Sciatic nerve (tissue), 2 donors: ENCODE measurements at regions not wholly inside any gene's neighbourhood (a gene's known extent, or its start where the extent isn't known, plus 50 kb on each side); places are given as distances from the start of the nearest gene placed in this dataset.

Experiments
- ATAC-seq: fragments of 200-7000 bp; cut with Tn5 transposase; one replicate; pipeline ENCODE4 v1.9.1; 2020; ENCODE audit warnings: mild to moderate bottlenecking, moderate library complexity
- DNase-seq: peaks from one replicate; pipeline ENCODE4 v3.0.0-alpha.2; 2020; ENCODE audit warnings: low spot score
- intact Hi-C: fragments of 100-400 bp; cut with DNase I; formaldehyde crosslinking; loops from one replicate; pipeline ENCODE4 v1.14.2; 2022
- donor health status: DM: no; HTN: no; CAD: no.
- donor health status: DM: no; HTN: no; CAD: no.

DNA sequence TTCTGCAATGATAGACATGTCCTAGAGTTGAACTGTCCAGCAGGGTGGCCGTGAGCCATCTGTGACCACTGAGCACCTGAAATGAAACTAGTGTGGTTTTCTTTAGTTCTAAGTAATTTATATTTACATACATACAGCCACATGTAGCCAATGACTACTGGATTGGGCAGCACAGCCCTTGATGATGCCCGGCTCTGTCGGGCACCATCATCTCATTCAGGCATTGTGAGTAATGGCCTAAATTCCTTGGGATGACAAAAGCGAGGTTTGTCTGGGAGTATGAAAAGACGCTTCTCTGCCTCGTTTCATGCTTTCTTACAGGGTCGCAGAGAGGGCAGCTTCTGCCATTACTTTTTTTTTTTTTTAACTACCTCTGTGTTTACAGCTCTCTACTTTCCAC, 251.9 kb upstream of the HES1 start:
- ATAC-seq (no peak), DNase-seq (no peak)
- intact Hi-C loops, result no loop called here

DNA sequence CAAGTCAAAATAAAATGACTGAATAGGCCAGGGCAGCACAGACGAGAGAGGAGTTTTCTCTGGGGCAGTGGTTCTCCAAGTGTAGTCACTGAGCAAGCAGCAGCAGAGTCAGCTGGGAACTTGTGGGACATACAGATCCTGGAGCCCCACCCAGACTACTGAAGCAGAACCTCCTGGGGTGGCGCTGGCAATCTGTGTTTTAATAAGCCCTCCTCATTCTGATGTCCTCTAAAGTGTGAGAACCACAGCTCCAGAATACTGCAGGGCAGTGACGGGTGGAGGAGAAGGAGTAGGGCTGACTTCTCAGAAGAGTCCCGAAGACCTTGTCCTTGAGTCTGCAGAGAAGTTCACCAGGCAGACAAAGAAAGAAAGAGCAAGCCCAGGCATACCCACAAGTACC, 251.3 kb upstream of the HES1 start:
- DNase-seq (no peak), ATAC-seq (no peak)
- intact Hi-C loops, result no loop called here

DNA sequence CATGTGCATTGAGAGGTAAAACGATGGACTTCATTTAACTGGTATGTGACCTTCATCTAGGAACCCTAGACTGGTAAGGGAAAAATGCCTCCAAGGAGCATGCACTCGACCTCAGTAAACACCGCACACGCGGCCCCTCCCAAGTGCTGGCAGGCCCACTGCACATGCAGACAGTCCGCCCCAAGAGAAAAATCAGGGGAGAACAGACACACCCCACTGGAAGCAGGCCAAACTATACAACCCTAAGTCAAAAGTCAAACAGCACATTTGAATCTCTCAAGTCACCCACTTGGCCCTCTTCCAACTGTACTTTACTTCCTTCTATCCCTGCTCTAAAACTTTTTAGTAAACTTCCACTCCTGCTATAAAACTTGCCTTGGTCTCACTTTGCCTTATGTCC, 250.1 kb upstream of the HES1 start:
- no peak for DNase-seq
- intact Hi-C loops, result no loop called here
- ATAC-seq, result no peak

DNA sequence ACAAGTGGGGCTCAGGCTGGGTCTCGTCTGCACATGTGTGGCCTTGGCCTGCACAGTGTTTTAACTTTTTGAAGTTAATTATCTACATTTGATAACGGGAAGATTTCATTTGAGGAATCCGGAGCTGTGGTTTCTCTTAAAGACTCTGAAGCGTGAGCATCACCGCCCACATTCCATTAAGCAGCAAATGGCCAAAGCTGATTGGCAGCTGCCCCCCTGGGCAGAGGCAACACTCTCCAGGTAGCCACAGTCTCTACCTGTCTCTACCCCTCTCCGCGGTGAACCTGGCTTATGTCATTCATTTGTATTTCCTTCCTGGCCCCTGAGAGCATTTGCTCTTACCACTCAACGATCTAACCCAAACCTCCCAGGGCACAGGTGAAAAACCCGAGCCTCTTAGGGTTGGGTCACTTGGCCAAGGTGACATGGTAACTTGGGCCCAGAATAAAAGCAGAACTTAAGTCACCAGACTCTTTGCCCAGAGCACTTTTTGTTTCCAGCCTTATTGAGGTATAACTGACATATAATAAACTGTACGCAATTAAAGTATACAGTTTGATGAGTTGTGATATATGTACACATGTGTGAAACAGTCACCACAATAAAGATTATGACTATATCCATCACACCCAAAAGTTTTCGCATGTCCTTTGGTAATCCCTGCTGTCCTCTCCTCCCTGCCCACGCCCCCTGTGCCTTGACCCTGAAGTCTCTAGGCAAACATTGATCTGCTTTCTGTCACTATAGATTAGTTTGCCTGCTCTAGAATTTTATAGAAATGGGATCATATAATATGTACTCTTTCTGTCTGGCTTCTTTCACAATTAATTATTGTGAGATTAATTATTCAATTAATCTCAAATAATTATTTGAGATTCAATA, 245.7 kb upstream of the HES1 start:
- DNase-seq (no peak), ATAC-seq (no peak)
- intact Hi-C loops, result no loop called here

DNA sequence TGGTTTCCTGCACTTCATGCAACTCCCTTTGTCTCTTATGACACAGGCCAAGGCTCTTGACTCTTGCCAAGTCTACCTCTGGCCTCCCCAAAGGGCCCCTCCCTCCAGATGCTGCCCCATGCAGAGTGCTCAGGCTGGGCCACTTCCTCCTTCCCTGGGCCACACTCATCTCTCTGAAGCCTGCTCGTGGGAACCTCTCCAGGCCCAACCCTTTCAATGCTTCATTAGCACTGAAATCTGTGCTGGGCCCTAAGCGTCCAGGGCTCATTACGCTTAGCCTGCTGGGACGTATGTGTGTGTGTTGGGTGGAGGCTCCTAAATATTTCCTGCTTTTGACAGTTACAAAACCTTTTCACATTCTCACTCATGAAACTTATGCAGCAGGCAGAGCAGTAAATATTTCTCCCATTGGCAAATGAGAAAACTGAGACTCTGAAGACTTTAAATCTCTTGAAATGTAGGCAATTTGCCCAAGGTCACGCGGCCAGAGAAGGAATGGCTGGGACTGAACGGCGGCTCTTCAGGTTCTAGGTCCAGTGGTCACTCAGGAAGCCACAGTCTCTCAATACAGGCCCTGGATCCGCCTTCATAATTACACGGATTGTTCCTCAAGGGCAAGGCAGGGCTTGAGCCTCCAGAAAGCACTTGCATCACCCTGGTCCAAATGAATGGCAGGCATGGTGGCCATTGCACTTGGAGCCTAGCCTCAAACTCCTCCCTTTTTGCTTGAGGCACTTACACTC, 241.7 kb upstream of the HES1 start:
- intact Hi-C loops, result no loop called here
- no peak for DNase-seq
- ATAC-seq, result no peak

DNA sequence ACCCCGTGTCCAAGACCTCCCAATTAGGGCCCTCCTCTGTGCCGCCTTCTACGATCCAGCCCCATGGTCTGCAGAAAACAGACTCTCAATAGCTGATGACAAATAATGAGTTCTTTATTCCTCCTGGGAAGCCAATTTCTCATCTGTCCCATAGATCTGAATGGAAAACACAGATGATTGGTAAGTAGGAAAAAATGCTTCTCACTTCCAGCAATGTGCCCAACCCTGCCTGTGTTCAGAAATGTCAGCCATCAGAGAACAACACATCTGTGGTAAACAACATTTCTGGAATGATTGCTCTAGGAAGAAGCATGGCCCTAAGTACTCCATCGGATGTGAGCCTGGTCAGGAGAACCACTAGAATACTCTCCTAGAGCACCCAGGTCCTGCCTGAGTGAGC, 240.5 kb upstream of the HES1 start:
- no peak for DNase-seq
- no peak for ATAC-seq
- intact Hi-C loops, result no loop called here

DNA sequence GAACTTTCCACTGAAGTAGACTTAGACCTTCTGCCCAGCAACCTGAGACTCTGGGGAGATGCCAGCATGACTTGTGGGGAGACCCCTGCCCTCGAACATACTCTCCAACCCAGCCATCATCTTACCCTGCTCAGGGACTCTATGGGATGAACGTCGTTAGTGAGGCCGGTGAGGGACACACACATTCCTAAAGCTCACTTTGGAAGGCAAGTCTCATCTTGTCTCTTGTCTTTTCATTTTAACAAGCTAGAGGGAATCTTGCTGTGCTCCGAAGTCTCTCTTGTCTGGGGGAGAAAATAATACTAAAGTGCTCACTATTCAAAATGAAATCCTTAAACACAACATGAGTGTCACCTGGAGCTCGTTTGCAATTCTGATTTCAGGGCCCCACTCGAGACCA, 239.5 kb upstream of the HES1 start:
- DNase-seq, result no peak
- intact Hi-C loops, result no loop called here
- ATAC-seq, result no peak

DNA sequence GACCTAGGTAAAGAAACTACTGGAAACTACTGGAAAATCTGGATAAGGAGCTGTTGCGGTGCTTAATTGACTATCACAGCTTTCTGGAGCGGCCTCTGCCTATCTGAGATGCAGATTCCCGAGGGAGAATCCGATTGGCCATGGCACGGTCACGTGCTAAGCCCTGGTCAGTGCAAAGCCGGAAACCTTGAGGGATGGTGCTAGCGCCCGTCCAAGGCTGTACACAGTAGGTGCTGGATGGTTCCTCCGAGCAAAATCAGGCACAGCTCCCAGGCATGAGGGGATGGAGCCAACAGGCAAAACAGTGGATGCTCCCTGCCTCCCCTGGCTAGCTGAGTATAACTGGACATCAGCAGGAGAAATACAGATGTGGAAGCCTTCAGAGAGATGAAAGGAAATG, 238.7 kb upstream of the HES1 start:
- peak; percentile 94 for ATAC-seq
- peak; percentile 76 for DNase-seq
- intact Hi-C loops, result no loop called here

DNA sequence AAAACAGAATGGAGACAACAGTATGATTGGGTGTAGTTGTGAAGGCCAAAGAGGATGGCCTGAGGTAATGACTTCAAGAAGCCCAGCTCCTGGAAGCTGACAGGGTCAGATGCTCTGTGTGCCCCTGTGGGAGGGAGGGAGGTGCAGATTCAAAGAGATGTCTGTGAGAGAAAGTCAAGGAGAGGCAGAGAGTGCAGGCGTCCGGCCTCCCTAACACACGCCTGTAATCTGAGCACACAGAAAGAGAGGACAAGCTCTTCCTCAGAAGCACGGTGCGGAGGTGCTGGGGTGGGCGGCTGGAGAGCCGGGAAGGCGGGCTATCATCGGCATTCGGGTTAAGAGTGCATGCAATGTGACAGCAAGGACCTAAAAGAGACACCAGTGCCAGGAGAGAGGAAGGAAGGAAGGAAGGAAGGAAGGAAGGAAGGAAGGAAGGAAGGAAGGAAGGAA, 238.2 kb upstream of the HES1 start:
- peak; percentile 84 for ATAC-seq
- intact Hi-C loops, result no loop called here
- DNase-seq, result no peak

DNA sequence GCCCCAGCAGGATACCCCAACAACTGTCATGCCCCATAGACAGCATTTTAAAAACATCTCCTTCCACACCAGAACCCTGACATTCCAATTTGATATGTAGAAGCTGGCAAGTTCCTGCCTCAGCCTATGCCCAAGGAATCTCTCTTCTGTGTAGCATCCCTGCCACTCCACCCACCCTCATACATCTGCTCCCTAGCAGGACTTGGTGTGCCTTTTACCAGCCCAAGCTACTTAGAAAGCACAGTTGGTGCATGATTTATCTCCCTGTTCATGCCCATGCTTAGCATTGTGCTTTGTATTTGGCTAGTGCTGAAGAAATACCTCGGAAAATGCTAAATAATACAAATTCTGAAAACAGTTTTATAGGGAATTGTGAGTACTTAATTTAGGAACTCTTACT, 236.9 kb upstream of the HES1 start:
- no peak for DNase-seq

DNA sequence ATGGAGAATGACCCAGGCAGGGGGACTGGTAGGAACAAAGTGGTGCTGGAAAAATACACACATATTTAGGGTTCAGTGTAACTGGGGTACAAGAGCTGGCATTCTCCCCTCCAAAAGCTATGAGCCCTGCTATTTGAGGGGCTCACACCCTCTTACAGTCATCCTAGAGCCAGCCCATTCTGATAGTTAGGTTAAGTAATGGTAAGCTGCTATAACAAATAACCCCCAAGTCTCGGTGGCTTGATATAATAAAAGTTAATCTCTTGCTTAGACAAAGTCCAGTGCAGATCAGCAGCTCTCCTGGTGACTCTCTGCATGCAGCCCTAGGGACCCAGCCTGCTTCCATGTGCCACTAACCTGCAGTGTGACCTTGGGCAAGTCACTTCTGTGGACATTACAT, 234.9 kb upstream of the HES1 start:
- intact Hi-C loops, result no loop called here
- DNase-seq (no peak), ATAC-seq (no peak)

More for the DNA sequence above, 236.9 kb upstream of the HES1 start:
- ATAC-seq, result no peak
- intact Hi-C loops, result no loop called here

DNA sequence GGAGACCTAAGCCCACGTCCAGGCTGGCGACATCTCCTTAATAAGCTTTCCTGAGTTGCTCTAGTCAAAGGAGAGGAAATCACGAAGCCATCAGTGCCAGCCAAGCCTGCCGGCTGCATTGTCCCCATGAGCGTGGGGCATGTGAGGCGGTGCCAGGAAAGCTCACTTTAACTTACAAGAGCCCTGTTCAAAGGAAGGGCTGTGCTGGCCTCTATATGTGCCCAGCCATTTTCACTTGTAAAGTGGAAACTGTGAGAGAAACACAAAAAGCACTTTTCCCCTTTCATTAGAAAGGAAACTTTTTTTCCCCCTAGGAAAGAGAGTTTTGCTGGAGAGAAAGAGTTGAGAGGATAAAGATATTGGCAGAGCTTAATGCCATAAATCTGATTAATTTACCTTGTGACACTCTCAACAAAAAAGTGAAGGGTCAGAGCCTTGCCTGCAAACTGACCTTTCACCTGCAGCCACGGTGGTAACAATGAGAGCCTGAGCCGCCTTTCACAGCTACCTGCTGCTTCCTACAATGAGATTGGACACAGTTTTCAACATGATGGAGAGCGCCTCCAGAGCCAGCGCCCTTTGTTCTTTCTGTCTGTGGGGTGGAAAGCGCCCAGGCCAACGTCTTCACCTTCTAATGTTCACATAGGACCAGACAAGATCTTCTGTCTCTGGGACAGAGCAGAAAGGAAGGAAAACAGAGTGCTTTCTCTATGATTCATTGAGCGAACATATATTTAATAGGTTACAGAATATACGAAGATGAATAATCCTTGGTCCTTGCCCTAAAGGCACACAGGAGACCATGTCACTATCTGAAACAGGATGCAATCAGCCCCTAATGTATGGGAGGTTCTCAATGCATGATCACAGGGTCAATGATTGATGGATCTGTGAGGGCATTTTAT, 233.1 kb upstream of the HES1 start:
- ATAC-seq (no peak), DNase-seq (no peak)
- intact Hi-C loops, result no loop called here

DNA sequence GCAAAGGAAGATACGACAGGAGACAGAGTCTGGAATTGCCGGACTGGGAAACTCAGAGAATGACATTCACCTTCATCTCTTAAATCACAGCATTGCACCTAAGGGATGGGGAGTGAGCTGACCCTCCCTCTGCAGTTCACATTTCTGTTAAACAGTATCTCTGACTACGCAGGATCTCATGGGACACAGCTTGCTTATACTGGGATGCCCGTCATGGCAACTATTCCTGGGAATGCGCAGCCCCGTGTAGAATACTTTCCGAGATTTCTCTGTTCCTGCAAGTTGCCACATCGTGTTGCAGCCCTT, 232.5 kb upstream of the HES1 start:
- ATAC-seq (no peak), DNase-seq (no peak)
- intact Hi-C loops, result no loop called here

DNA sequence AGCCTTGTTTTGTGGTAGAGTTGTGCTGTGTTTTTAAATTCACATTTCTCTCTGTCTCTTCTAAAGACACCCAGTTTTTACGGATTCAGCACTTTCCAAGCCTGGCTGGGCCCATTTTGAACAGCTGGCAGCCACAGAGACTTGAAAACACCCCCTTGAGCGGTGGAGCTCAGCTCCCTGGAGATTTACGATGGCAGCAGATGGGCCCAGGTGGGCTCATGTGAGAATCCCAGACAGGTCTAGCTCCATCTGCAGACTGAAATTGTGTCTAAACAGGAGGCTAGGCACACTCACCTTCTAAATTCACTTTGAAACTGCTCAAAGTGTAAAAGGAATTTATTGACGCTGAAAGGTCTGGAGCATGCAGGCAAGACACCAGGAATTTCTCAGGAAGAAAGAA, 232.0 kb upstream of the HES1 start:
- intact Hi-C loops, result no loop called here
- ATAC-seq (no peak), DNase-seq (no peak)

DNA sequence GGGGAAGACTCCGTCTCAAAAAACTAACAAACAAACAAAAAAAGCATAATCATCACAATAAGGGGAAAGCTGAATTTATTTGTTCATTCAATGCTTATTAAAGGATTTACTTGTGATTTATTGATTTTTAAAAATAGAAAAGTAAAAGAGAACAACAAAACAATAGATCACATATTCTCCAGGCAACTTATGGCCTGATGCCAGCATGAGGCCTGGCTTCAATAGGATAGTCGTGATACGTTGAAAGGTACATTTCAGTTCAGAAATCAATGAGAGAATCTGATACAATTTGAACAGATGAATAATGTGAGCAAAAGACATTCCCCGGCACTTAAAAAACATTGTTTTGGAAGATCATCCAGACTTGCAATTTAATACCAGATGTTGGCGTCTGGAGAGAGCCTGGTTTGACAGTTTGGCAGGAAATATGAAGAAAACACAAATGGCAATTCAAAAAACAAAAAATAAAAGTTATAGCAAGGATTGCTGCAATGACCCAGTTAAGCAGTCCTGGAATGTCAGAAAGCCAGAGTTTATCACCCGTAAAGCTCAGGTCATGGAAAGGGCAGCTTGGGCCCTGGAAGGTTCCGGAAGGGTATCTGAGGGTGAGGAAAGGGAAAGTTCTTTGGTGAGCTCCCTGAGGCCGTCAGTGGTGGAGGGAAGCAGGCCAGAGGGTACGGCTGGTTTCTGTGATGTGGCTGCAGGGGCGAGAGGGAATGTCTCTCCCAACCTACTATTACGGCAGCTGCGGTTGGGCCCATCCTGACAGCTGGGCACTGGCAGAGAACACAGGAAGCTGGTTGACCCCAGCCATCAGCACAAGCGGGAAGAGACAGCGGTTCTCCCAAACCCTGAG, 230.2 kb upstream of the HES1 start:
- intact Hi-C loops, result no loop called here
- DNase-seq (no peak), ATAC-seq (peak; percentile 73)

DNA sequence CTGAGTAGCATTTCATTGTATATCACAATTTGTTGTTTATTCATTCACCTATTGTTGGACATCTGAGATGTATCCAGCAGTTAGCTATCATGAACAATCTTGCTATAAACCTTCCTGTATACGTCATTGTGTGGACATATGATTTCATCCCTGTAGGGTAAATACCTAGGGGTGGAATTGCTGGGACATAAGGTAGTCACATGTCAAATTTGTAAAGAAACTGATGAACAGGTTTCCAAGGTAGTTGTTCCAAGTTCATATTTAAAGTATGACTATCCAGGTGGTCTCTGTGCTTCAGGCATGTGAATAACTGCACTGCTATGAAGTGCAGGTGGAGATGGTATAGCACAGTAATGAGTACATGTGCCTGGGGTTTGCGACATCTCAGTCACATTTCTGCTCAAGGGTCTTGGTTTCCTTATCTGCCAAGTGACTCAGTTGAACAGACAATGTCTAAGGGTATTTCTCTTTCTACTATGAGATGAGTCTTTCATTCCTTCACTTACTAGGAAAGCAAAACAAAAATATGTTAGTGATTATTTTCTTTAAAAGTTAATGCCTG, 229.0 kb upstream of the HES1 start:
- DNase-seq (no peak), ATAC-seq (no peak)
- intact Hi-C loops, result no loop called here

DNA sequence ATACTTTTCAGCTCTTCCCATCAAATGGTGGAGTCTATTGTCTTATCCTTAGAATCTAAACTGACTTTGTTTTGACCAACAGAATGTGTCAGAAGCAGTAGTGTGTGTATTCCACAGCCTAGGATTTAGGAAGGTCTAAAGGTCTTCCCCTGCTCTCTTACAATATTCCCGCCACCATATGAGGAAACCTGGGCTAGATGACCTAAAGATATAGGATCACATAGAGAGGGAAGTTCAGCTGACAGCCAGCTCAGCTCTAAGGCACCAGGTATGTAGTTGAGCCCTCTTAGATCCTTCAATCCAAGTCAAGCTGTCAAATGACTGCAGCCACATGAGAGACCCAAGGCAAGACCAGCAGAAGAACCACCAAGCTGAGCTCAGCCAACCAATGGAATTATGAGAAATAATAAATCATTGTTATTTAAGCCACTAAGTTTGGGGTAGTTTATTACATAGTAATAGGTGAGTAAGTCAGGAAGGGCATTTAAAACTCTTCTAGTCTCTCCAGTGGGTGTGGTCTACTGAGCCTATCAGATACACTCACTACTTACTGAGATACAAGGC, 227.7 kb upstream of the HES1 start:
- ATAC-seq, result no peak
- intact Hi-C loops, result no loop called here
- no peak for DNase-seq

DNA sequence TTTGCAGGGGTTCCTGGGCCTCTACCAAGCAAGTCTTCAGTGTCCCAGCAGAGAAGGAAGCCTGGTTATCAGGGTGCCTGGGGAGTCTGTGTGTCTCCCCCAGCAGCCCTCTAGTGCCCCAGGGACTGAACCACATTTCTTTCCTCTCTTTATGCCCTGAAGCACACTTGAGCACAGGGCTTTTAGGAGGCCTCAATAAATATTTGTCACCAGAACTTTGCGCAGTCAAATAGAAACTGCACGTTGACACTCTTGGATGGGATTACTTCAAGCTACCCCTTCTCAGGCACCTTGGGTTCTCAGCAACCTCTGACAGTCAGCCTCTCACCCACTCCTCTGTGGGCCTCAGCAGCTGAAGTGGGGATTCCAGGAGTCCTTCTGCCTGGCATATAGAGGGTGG, 226.6 kb upstream of the HES1 start:
- intact Hi-C loops, result no loop called here
- ATAC-seq (no peak), DNase-seq (no peak)
